DOHH2 (cell line): ENCODE measurements at regions not wholly inside any gene's neighbourhood (a gene's known extent, or its start where the extent isn't known, plus 50 kb on each side); places are given as distances from the start of the nearest gene placed in this dataset.

Experiments used
- H3F3A ChIP-seq: fragments of 200-600 bp; sonication (generic), shearing (Covaris generic); 2 replicates; pipeline ENCODE4 v1.6.0; 2016; ENCODE audit warnings: antibody characterized with exemption, mild to moderate bottlenecking; ENCODE audit not compliant: control insufficient read depth, insufficient read depth
- H3K27ac ChIP-seq: fragments of 200-600 bp; sonication (generic); 2 replicates; pipeline ENCODE4 v1.5.1; 2014; ENCODE audit warnings: low read depth, mild to moderate bottlenecking, low read length, moderate library complexity
- H3K27me3 ChIP-seq: fragments of 200-600 bp; sonication (generic); 2 replicates; pipeline ENCODE4 v1.6.1; 2014; ENCODE audit warnings: mild to moderate bottlenecking, low read length, mixed read lengths; ENCODE audit not compliant: control insufficient read depth
- H3K36me3 ChIP-seq: fragments of 200-600 bp; sonication (generic); 2 replicates; pipeline ENCODE4 v1.6.1; 2014; ENCODE audit warnings: mild to moderate bottlenecking, low read length, moderate library complexity, mixed read lengths; ENCODE audit not compliant: control insufficient read depth
- H3K4me1 ChIP-seq: fragments of 200-600 bp; sonication (generic); 2 replicates; pipeline ENCODE4 v1.6.1; 2014; ENCODE audit warnings: mild to moderate bottlenecking, low read length, mixed read lengths; ENCODE audit not compliant: control insufficient read depth
- H3K4me2 ChIP-seq: fragments of 200-600 bp; sonication (generic); 2 replicates; pipeline ENCODE4 v1.6.0; 2014; ENCODE audit warnings: mild to moderate bottlenecking, low read length, moderate library complexity
- H3K4me3 ChIP-seq: fragments of 200-600 bp; sonication (generic); 2 replicates; pipeline ENCODE4 v1.5.1; 2014; ENCODE audit warnings: mild to moderate bottlenecking, low read length, mixed read lengths
- H3K79me2 ChIP-seq: fragments of 200-600 bp; sonication (generic); 2 replicates; pipeline ENCODE4 v1.6.1; 2014; ENCODE audit warnings: mild to moderate bottlenecking, low read length, mixed read lengths; ENCODE audit not compliant: control insufficient read depth
- H3K9me2 ChIP-seq: fragments of 200-600 bp; sonication (generic); replicated peaks from 2 replicates; pipeline ENCODE4 v1.6.1; 2014; ENCODE audit warnings: mild to moderate bottlenecking, low read length, mixed read lengths; ENCODE audit not compliant: control insufficient read depth
- H3K9me3 ChIP-seq: fragments of 200-600 bp; sonication (generic); 2 replicates; pipeline ENCODE4 v1.6.1; 2014; ENCODE audit warnings: antibody characterized with exemption, low read length, mixed read lengths; ENCODE audit not compliant: control insufficient read depth, insufficient read depth
- H4K20me1 ChIP-seq: fragments of 200-600 bp; sonication (generic); 2 replicates; pipeline ENCODE4 v1.6.0; 2014; ENCODE audit warnings: low read depth, mild to moderate bottlenecking, antibody characterized with exemption, low read length, moderate library complexity; ENCODE audit not compliant: control insufficient read depth, insufficient read depth
- CTCF ChIP-seq: fragments of 200-600 bp; sonication (generic); IDR thresholded peaks from one replicate; pipeline ENCODE4 v1.5.1; 2014; ENCODE audit warnings: antibody characterized with exemption, mild to moderate bottlenecking, low read depth, low read length; ENCODE audit not compliant: poor library complexity, severe bottlenecking
- EZH2phosphoT487 ChIP-seq: fragments of 200-600 bp; sonication (generic); IDR thresholded peaks from 2 replicates; pipeline ENCODE4 v1.6.1; 2017; ENCODE audit warnings: borderline replicate concordance, mild to moderate bottlenecking, antibody characterized with exemption, low read length, moderate library complexity, mixed read lengths

- no peak for TF ChIP-seq CTCF
- TF ChIP-seq EZH2phosphoT487: no peak
- H3K27me3 ChIP-seq: no peaks in the 10 kb centered on the region
- H3K4me3 ChIP-seq: no peak overlapping the region
- H3K4me2 ChIP-seq: no peak overlapping the region
- no peaks in the 10 kb centered on the region for H3K36me3 ChIP-seq
- H3K9me3 ChIP-seq: no peaks in the 10 kb centered on the region
- H3K9me2 ChIP-seq: no peaks in the 10 kb centered on the region
- no peaks in the 10 kb centered on the region for H3K4me1 ChIP-seq
- H3K79me2 ChIP-seq: no peaks in the 10 kb centered on the region
- H4K20me1 ChIP-seq: no peaks in the 10 kb centered on the region
- H3F3A ChIP-seq: no peaks in the 10 kb centered on the region
- no peak overlapping the region for H3K27ac ChIP-seq
Measured at GRCh38 chr6:62904687-62905086, 306.6 kb upstream of the FKBP1C start.

GRCh38 chr6:62914530-62914929, 296.7 kb upstream of the FKBP1C start:
- H3K4me2 ChIP-seq: no peak overlapping the region
- no peaks in the 10 kb centered on the region for H3K9me2 ChIP-seq
- H3K36me3 ChIP-seq: no peaks in the 10 kb centered on the region
- H3K4me1 ChIP-seq: no peaks in the 10 kb centered on the region
- no peaks in the 10 kb centered on the region for H3K27me3 ChIP-seq
- TF ChIP-seq EZH2phosphoT487: no peak
- no peaks in the 10 kb centered on the region for H4K20me1 ChIP-seq
- no peaks in the 10 kb centered on the region for H3K79me2 ChIP-seq
- no peaks in the 10 kb centered on the region for H3F3A ChIP-seq
- no peak overlapping the region for H3K4me3 ChIP-seq
- no peak overlapping the region for H3K27ac ChIP-seq
- H3K9me3 ChIP-seq: no peaks in the 10 kb centered on the region

- no peaks in the 10 kb centered on the region for H3K4me1 ChIP-seq
- no peak overlapping the region for H3K4me3 ChIP-seq
- no peaks in the 10 kb centered on the region for H3F3A ChIP-seq
- no peaks in the 10 kb centered on the region for H4K20me1 ChIP-seq
- no peak overlapping the region for H3K4me2 ChIP-seq
- no peaks in the 10 kb centered on the region for H3K36me3 ChIP-seq
- H3K27ac ChIP-seq: no peak overlapping the region
- no peaks in the 10 kb centered on the region for H3K9me3 ChIP-seq
- no peaks in the 10 kb centered on the region for H3K79me2 ChIP-seq
- H3K27me3 ChIP-seq: no peaks in the 10 kb centered on the region
- H3K9me2 ChIP-seq: no peaks in the 10 kb centered on the region
- no peak for TF ChIP-seq EZH2phosphoT487
- no peak for TF ChIP-seq CTCF
Measured at GRCh38 chr6:62923728-62924127, 287.5 kb upstream of the FKBP1C start.

GRCh38 chr6:62940848-62941247, 270.4 kb upstream of the FKBP1C start:
- no peak overlapping the region for H3K27ac ChIP-seq
- no peak overlapping the region for H3K4me2 ChIP-seq
- H3K36me3 ChIP-seq: no peaks in the 10 kb centered on the region
- no peaks in the 10 kb centered on the region for H3K79me2 ChIP-seq
- H3K4me3 ChIP-seq: no peak overlapping the region
- TF ChIP-seq CTCF (no peak), EZH2phosphoT487 (no peak)
- H3K27me3 ChIP-seq: no peaks in the 10 kb centered on the region
- no peaks in the 10 kb centered on the region for H3F3A ChIP-seq
- H3K4me1 ChIP-seq: no peaks in the 10 kb centered on the region
- no peaks in the 10 kb centered on the region for H3K9me3 ChIP-seq
- H4K20me1 ChIP-seq: no peaks in the 10 kb centered on the region
- no peaks in the 10 kb centered on the region for H3K9me2 ChIP-seq
